Loucy (cell line): ENCODE measurements at regions not wholly inside any gene's neighbourhood (a gene's known extent, or its start where the extent isn't known, plus 50 kb on each side); places are given as distances from the start of the nearest gene placed in this dataset.

Source experiments
- H2AFZ ChIP-seq: fragments of 200-600 bp; sonication (generic); 2 replicates; pipeline ENCODE4 v1.6.0; 2016; ENCODE audit warnings: antibody characterized with exemption, mild to moderate bottlenecking, low read length, moderate library complexity
- H3F3A ChIP-seq: fragments of 200-600 bp; 2 replicates; pipeline ENCODE4 v1.6.0; 2016; ENCODE audit warnings: antibody characterized with exemption, low read depth, mild to moderate bottlenecking
- H3K27me3 ChIP-seq: fragments of 200-600 bp; sonication (generic); 2 replicates; pipeline ENCODE4 v1.6.1; 2014; ENCODE audit warnings: low read length, mild to moderate bottlenecking; ENCODE audit not compliant: insufficient read depth, poor library complexity, severe bottlenecking
- H3K36me3 ChIP-seq: fragments of 200-600 bp; sonication (generic); 2 replicates; pipeline ENCODE4 v1.6.1; 2016; ENCODE audit warnings: low read length; ENCODE audit not compliant: insufficient read depth
- H3K4me1 ChIP-seq: fragments of 200-600 bp; sonication (generic); 2 replicates; pipeline ENCODE4 v1.5.1; 2014; ENCODE audit warnings: low read length, mild to moderate bottlenecking; ENCODE audit not compliant: insufficient read depth, poor library complexity, severe bottlenecking
- H3K4me2 ChIP-seq: fragments of 200-600 bp; sonication (generic); 2 replicates; pipeline ENCODE4 v1.6.0; 2014; ENCODE audit warnings: antibody characterized with exemption, low read length, low read depth, mild to moderate bottlenecking; ENCODE audit not compliant: poor library complexity, severe bottlenecking
- H3K4me3 ChIP-seq: fragments of 200-600 bp; sonication (generic); 2 replicates; pipeline ENCODE4 v1.5.1; 2014; ENCODE audit warnings: low read length, mild to moderate bottlenecking, mixed read lengths; ENCODE audit not compliant: poor library complexity, severe bottlenecking
- H3K79me2 ChIP-seq: fragments of 200-600 bp; sonication (generic); 2 replicates; pipeline ENCODE4 v1.6.1; 2014; ENCODE audit warnings: low read length; ENCODE audit not compliant: insufficient read depth
- H3K9ac ChIP-seq: fragments of 200-600 bp; sonication (generic); 2 replicates; pipeline ENCODE4 v1.6.0; 2014; ENCODE audit warnings: mild to moderate bottlenecking, low read depth, low read length, moderate library complexity; ENCODE audit not compliant: poor library complexity, severe bottlenecking
- H3K9me2 ChIP-seq: fragments of 200-600 bp; sonication (generic); replicated peaks from 2 replicates; pipeline ENCODE4 v1.6.1; 2016; ENCODE audit warnings: low read depth, low read length, mixed read lengths
- H3K9me3 ChIP-seq: fragments of 200-600 bp; sonication (generic); 2 replicates; pipeline ENCODE4 v1.6.1; 2014; ENCODE audit warnings: mild to moderate bottlenecking, antibody characterized with exemption, low read length, low read depth; ENCODE audit not compliant: insufficient read depth
- H4K20me1 ChIP-seq: fragments of 200-600 bp; sonication (generic); 2 replicates; pipeline ENCODE4 v1.6.0; 2014; ENCODE audit warnings: antibody characterized with exemption, low read length, mild to moderate bottlenecking; ENCODE audit not compliant: insufficient read depth, poor library complexity, severe bottlenecking
- EZH2phosphoT487 ChIP-seq: fragments of 200-600 bp; IDR thresholded peaks from 2 replicates; pipeline ENCODE4 v1.6.1; 2018; ENCODE audit warnings: antibody characterized with exemption, mild to moderate bottlenecking, moderate library complexity, borderline replicate concordance
- TF ChIP-seq, protein P1 (sequence below): fragments of 200-600 bp; sonication (generic); conservative IDR thresholded peaks from 2 replicates; pipeline ENCODE4 v1.5.1; 2014; ENCODE audit warnings: mild to moderate bottlenecking, antibody characterized with exemption, low read length

GRCh38 chrX:94414746-94415145 lies 740.7 kb downstream of the FAM133A start:
- TF ChIP-seq EZH2phosphoT487 = no peak
- TF ChIP-seq, protein P1, sequence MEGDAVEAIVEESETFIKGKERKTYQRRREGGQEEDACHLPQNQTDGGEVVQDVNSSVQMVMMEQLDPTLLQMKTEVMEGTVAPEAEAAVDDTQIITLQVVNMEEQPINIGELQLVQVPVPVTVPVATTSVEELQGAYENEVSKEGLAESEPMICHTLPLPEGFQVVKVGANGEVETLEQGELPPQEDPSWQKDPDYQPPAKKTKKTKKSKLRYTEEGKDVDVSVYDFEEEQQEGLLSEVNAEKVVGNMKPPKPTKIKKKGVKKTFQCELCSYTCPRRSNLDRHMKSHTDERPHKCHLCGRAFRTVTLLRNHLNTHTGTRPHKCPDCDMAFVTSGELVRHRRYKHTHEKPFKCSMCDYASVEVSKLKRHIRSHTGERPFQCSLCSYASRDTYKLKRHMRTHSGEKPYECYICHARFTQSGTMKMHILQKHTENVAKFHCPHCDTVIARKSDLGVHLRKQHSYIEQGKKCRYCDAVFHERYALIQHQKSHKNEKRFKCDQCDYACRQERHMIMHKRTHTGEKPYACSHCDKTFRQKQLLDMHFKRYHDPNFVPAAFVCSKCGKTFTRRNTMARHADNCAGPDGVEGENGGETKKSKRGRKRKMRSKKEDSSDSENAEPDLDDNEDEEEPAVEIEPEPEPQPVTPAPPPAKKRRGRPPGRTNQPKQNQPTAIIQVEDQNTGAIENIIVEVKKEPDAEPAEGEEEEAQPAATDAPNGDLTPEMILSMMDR = no peak
- Histone ChIP-seq H3K9me3 (no peaks in the 10 kb centered on the region), H4K20me1 (no peaks in the 10 kb centered on the region), H3K9me2 (no peaks in the 10 kb centered on the region), H3K79me2 (no peaks in the 10 kb centered on the region), H3K36me3 (no peaks in the 10 kb centered on the region), H2AFZ (no peak overlapping the region), H3K9ac (no peak overlapping the region), H3K4me3 (no peak overlapping the region), H3K4me2 (no peak overlapping the region), H3K4me1 (no peaks in the 10 kb centered on the region), H3K27me3 (no peaks in the 10 kb centered on the region), H3F3A (no peaks in the 10 kb centered on the region)

DNA sequence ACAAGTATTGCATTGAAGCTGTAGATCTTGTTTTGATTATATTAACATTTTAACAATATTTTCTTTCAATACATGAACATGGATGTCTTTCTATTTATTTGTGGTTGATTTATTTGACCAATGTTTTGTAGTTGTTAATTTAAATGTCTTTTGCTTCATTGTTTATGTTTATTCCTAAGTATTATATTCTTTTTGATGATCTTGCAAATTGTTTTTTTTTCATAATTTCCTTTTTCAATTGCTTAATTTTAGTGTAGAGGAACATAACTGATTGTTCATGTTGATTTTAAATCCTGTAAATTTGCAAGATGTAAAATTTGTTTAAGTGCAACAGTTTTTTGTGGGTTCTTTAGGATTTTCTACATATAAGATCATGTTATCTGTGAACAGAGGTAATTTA lies 744.1 kb downstream of the FAM133A start:
- H3F3A ChIP-seq = no peaks in the 10 kb centered on the region
- no peak for TF ChIP-seq EZH2phosphoT487
- TF ChIP-seq, protein P1 = no peak
- H3K9me2 ChIP-seq = no peaks in the 10 kb centered on the region
- no peaks in the 10 kb centered on the region for H4K20me1 ChIP-seq
- no peak overlapping the region for H3K4me3 ChIP-seq
- H3K9me3 ChIP-seq = no peaks in the 10 kb centered on the region
- no peaks in the 10 kb centered on the region for H3K4me1 ChIP-seq
- H3K79me2 ChIP-seq = no peaks in the 10 kb centered on the region
- no peaks in the 10 kb centered on the region for H3K27me3 ChIP-seq
- H2AFZ ChIP-seq = no peak overlapping the region
- H3K9ac ChIP-seq = no peak overlapping the region
- no peaks in the 10 kb centered on the region for H3K36me3 ChIP-seq
- H3K4me2 ChIP-seq = no peak overlapping the region

GRCh38 chrX:94424456-94424855 lies 750.5 kb downstream of the FAM133A start:
- TF ChIP-seq EZH2phosphoT487 = no peak
- TF ChIP-seq, protein P1 = no peak
- no peaks in the 10 kb centered on the region for H3K9me3 ChIP-seq
- H4K20me1 ChIP-seq = no peaks in the 10 kb centered on the region
- H3K9ac ChIP-seq = no peak overlapping the region
- no peaks in the 10 kb centered on the region for H3F3A ChIP-seq
- no peak overlapping the region for H3K4me2 ChIP-seq
- H2AFZ ChIP-seq = no peak overlapping the region
- no peaks in the 10 kb centered on the region for H3K4me1 ChIP-seq
- no peaks in the 10 kb centered on the region for H3K36me3 ChIP-seq
- no peak overlapping the region for H3K4me3 ChIP-seq
- H3K79me2 ChIP-seq = no peaks in the 10 kb centered on the region
- no peaks in the 10 kb centered on the region for H3K9me2 ChIP-seq
- H3K27me3 ChIP-seq = no peaks in the 10 kb centered on the region
